ENCODE measurements at regions not wholly inside any gene's neighbourhood (a gene's known extent, or its start where the extent isn't known, plus 50 kb on each side); places are given as distances from the start of the nearest gene placed in this dataset.

GRCh38 chr1:234728740-234729139 lies 118.8 kb upstream of the IRF2BP2 start:
- intact Hi-C loops (cut with micrococcal nuclease; ENCODE audit: unreplicated experiment) = loop anchor here (10.0 kb wide), 1 partner anchor 234 kb away; no protein-coding TSS in a partner anchor

DNA sequence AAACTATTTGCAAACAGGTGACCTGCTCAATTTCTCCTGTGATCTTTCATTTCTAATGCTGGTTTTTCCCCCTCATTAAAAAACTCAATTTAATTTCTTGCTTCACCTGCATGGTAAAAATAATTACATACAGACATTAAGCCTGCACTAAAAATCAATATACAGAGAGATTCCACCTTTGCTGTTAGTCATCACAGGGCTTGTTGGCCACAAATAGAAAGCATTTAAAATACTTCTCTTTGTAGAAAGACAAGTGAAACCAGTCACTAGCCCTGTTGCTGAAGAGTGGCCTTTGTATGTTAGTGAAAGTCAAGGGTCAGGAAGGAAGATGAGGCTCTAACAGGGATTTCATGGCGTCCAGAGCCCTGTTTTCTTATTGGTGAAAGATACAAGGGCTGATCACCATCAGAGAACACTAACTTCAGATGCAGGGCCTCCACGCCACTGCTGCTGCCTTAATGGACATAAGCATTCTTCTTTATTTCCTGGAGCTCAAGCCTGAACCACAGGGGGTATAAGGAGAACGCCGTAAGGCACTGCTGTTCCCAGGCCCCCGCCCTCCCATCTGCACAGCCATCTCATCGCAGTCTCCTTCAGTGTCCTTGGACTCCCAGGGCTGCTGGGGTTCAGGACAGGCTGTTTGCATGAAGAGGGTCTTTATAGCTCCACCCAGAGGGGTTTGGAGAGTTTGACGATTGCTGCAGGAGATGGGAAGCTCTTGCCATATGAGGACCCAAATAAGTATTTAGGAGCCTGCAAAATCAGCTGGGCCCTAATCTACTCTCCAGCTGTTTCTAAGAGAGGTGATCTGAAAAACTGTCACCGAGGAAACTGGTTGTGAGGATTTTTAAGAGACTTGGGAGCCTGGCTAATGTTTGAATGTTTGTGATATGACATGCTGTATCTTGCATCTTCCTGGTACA lies 117.3 kb upstream of the IRF2BP2 start:
- Histone ChIP-seq H3K27me3 (replicated peaks; ENCODE audit: insufficient read depth, low read depth, low read length, poor library complexity) (no peaks in the 10 kb centered on the region), H3K36me3 (ENCODE audit: insufficient read depth, low read length, poor library complexity, severe bottlenecking) (no peaks in the 10 kb centered on the region), H3K9me3 (ENCODE audit: low read depth, low read length, poor library complexity, severe bottlenecking) (no peaks in the 10 kb centered on the region), H3K27ac (ENCODE audit: low read depth, low read length, poor library complexity, severe bottlenecking) (peak overlapping the region; percentile 98), H3K4me1 (ENCODE audit: insufficient read depth, low read length, poor library complexity, severe bottlenecking) (peaks cover 50% of the 10 kb centered on the region), H3K4me3 (ENCODE audit: low read depth, low read length, poor library complexity, severe bottlenecking) (no peak overlapping the region)
- DNase-seq (ENCODE audit: low spot score) = peak; percentile 63
- TF ChIP-seq EZH2 (IDR thresholded peaks at IDR 0.05; ENCODE audit: borderline replicate concordance, low read depth, low read length, poor library complexity, severe bottlenecking) (no peak), CTCF (conservative IDR thresholded peaks at IDR 0.05; ENCODE audit: low read depth, low read length) (no peak)
- intact Hi-C loops (cut with micrococcal nuclease; ENCODE audit: unreplicated experiment) = loop anchor here (10.0 kb wide), 1 partner anchor 232 kb away; no protein-coding TSS in a partner anchor
- ChIA-PET POLR2A (ENCODE audit: low non-redundant PET) (no interaction called here), CTCF (no interaction called here)
- BruUV-seq (replicated peaks) = no TSS peak

More at GRCh38 chr1:234728740-234729139, 118.8 kb upstream of the IRF2BP2 start:
- Histone ChIP-seq H3K4me1 (ENCODE audit: insufficient read depth, low read length, poor library complexity, severe bottlenecking) (peaks cover 36% of the 10 kb centered on the region), H3K27me3 (replicated peaks; ENCODE audit: insufficient read depth, low read depth, low read length, poor library complexity) (no peaks in the 10 kb centered on the region), H3K36me3 (ENCODE audit: insufficient read depth, low read length, poor library complexity, severe bottlenecking) (no peaks in the 10 kb centered on the region), H3K27ac (ENCODE audit: low read depth, low read length, poor library complexity, severe bottlenecking) (no peak overlapping the region), H3K9me3 (ENCODE audit: low read depth, low read length, poor library complexity, severe bottlenecking) (no peaks in the 10 kb centered on the region), H3K4me3 (ENCODE audit: low read depth, low read length, poor library complexity, severe bottlenecking) (no peak overlapping the region)
- POLR2A ChIA-PET (ENCODE audit: low non-redundant PET) = no interaction called here
- TF ChIP-seq EZH2 (IDR thresholded peaks at IDR 0.05; ENCODE audit: borderline replicate concordance, low read depth, low read length, poor library complexity, severe bottlenecking) (no peak), CTCF (conservative IDR thresholded peaks at IDR 0.05; ENCODE audit: low read depth, low read length) (no peak)
- no peak for DNase-seq (ENCODE audit: low spot score)
- CTCF ChIA-PET = no interaction called here
- no TSS peak for BruUV-seq (replicated peaks)

- CTCF ChIA-PET = no interaction called here
- intact Hi-C loops (cut with micrococcal nuclease; ENCODE audit: unreplicated experiment) = loop anchor here (10.0 kb wide), 1 partner anchor 232 kb away; no protein-coding TSS in a partner anchor
- POLR2A ChIA-PET (ENCODE audit: low non-redundant PET) = no interaction called here
- Histone ChIP-seq H3K36me3 (ENCODE audit: insufficient read depth, low read length, poor library complexity, severe bottlenecking) (no peaks in the 10 kb centered on the region), H3K27me3 (replicated peaks; ENCODE audit: insufficient read depth, low read depth, low read length, poor library complexity) (no peaks in the 10 kb centered on the region), H3K27ac (ENCODE audit: low read depth, low read length, poor library complexity, severe bottlenecking) (peak overlapping the region; percentile 98), H3K4me1 (ENCODE audit: insufficient read depth, low read length, poor library complexity, severe bottlenecking) (peaks cover 58% of the 10 kb centered on the region), H3K4me3 (ENCODE audit: low read depth, low read length, poor library complexity, severe bottlenecking) (no peak overlapping the region), H3K9me3 (ENCODE audit: low read depth, low read length, poor library complexity, severe bottlenecking) (no peaks in the 10 kb centered on the region)
- BruUV-seq (replicated peaks) = no TSS peak
- no peak for DNase-seq (ENCODE audit: low spot score)
- TF ChIP-seq CTCF (conservative IDR thresholded peaks at IDR 0.05; ENCODE audit: low read depth, low read length) = no peak
Measured at GRCh38 chr1:234726359-234726943, 116.5 kb upstream of the IRF2BP2 start.
